CD14-positive monocyte (primary cell): ENCODE measurements at regions not wholly inside any gene's neighbourhood (a gene's known extent, or its start where the extent isn't known, plus 50 kb on each side); places are given as distances from the start of the nearest gene placed in this dataset.

Source experiments
- DNase-seq, 3 donors: peaks; one replicate each; pipeline ENCODE4 v3.0.0-alpha.2; 2011 to 2022
- H2AFZ ChIP-seq: 2 replicates; pipeline ENCODE4 v1.6.0; 2012; ENCODE audit warnings: mild to moderate bottlenecking, low read depth, low read length, inconsistent platforms; ENCODE audit not compliant: insufficient read depth, poor library complexity, severe bottlenecking
- H3K27ac ChIP-seq, 2 donors: 1 replicate in 1 of 2; 2 replicates in 1 of 2; pipeline ENCODE4 v1.5.1; 2012 to 2013; ENCODE audit warnings: low read length in 2 of 2, control low read depth in 1 of 2, inconsistent platforms in 1 of 2, low read depth in 1 of 2, mild to moderate bottlenecking in 1 of 2
- H3K27me3 ChIP-seq, 2 donors: one replicate each; pipeline versions ENCODE4 v1.6.0 to v1.6.1; 2011 to 2013; ENCODE audit warnings: low read length in 2 of 2; ENCODE audit not compliant: control insufficient read depth in 2 of 2, insufficient read depth in 2 of 2
- H3K36me3 ChIP-seq, 2 donors: replicated peaks in 1 of 2; 1 replicate in 1 of 2; 2 replicates in 1 of 2; pipeline versions ENCODE4 v1.5.1 to v1.6.1; 2012 to 2013; ENCODE audit warnings: low read length in 2 of 2, control low read depth in 1 of 2, inconsistent platforms in 1 of 2, mild to moderate bottlenecking in 1 of 2; ENCODE audit not compliant: insufficient read depth in 2 of 2, control insufficient read depth in 1 of 2
- H3K4me1 ChIP-seq, 2 donors: 1 replicate in 1 of 2; 2 replicates in 1 of 2; pipeline versions ENCODE4 v1.5.1 to v1.6.1; 2012 to 2013; ENCODE audit warnings: low read length in 2 of 2, control low read depth in 1 of 2, inconsistent platforms in 1 of 2, mild to moderate bottlenecking in 1 of 2, moderate library complexity in 1 of 2; ENCODE audit not compliant: insufficient read depth in 2 of 2, control insufficient read depth in 1 of 2
- H3K4me2 ChIP-seq: replicated peaks from 2 replicates; pipeline ENCODE3; 2012; ENCODE audit warnings: low read length, moderate library complexity, mild to moderate bottlenecking; ENCODE audit not compliant: poor library complexity, severe bottlenecking; ENCODE audit errors: extremely low read depth
- H3K4me3 ChIP-seq, 3 experiments: fragments of 200-600 bp in 1 of 3; sonication (generic) in 1 of 3; replicated peaks in 1 of 3; 1 replicate in 2 of 3; 2 replicates in 1 of 3; pipeline ENCODE4 v1.5.1; 2011 to 2013; ENCODE audit warnings: low read length in 3 of 3, mild to moderate bottlenecking in 3 of 3, control low read depth in 2 of 3, low read depth in 2 of 3, inconsistent platforms in 1 of 3, moderate library complexity in 1 of 3
- H3K79me2 ChIP-seq: 2 replicates; pipeline ENCODE4 v1.6.0; 2012; ENCODE audit warnings: mild to moderate bottlenecking, control low read depth, inconsistent platforms, low read length, moderate library complexity; ENCODE audit not compliant: insufficient read depth
- H3K9ac ChIP-seq: 2 replicates; pipeline ENCODE4 v1.6.0; 2017; ENCODE audit warnings: low read length, mild to moderate bottlenecking; ENCODE audit not compliant: insufficient read depth, poor library complexity, severe bottlenecking
- H3K9me3 ChIP-seq, 2 donors: replicated peaks in 1 of 2; 1 replicate in 1 of 2; 2 replicates in 1 of 2; pipeline versions ENCODE4 v1.5.1 to v1.6.1; 2012 to 2013; ENCODE audit warnings: low read length in 2 of 2, control low read depth in 1 of 2; ENCODE audit not compliant: control insufficient read depth in 1 of 2, insufficient read depth in 1 of 2
- H4K20me1 ChIP-seq: 2 replicates; pipeline ENCODE4 v1.6.0; 2012; ENCODE audit warnings: mild to moderate bottlenecking, low read length, control low read depth, moderate library complexity; ENCODE audit not compliant: insufficient read depth
- H3K27ac Mint-ChIP-seq, 7 donors: one replicate each; pipeline ENCODE4 v1.8.0; 2020; ENCODE audit warnings: mild to moderate bottlenecking in 7 of 7, mixed read lengths in 7 of 7, moderate library complexity in 6 of 7, inconsistent platforms in 2 of 7
- H3K27me3 Mint-ChIP-seq, 3 donors: one replicate each; pipeline ENCODE4 v1.8.0; 2021 to 2022; ENCODE audit warnings: low read depth in 3 of 3, mild to moderate bottlenecking in 3 of 3, mixed read lengths in 3 of 3, moderate library complexity in 3 of 3, inconsistent platforms in 1 of 3
- H3K36me3 Mint-ChIP-seq, 2 donors: one replicate each; pipeline ENCODE4 v1.8.0; 2020; ENCODE audit warnings: mixed read lengths in 2 of 2, inconsistent platforms in 1 of 2, mild to moderate bottlenecking in 1 of 2
- H3K4me1 Mint-ChIP-seq: one replicate; pipeline ENCODE4 v1.8.0; 2020; ENCODE audit warnings: mild to moderate bottlenecking, mixed read lengths
- H3K4me3 Mint-ChIP-seq, 2 donors: one replicate each; pipeline ENCODE4 v1.8.0; 2020; ENCODE audit warnings: mild to moderate bottlenecking in 2 of 2, mixed read lengths in 2 of 2, moderate library complexity in 1 of 2
- H3K9me3 Mint-ChIP-seq, 7 donors: one replicate each; pipeline ENCODE4 v1.8.0; 2020 to 2022; ENCODE audit warnings: mixed read lengths in 7 of 7, mild to moderate bottlenecking in 6 of 7, moderate library complexity in 6 of 7, inconsistent platforms in 2 of 7
- CTCF ChIP-seq: fragments of 200-600 bp; IDR thresholded peaks from one replicate; pipeline ENCODE4 v1.8.0; 2022; ENCODE audit warnings: antibody characterized with exemption, mild to moderate bottlenecking
- WGBS: methylation state at CpG from one replicate; pipeline ENCODE4 v1.1.5; 2013; ENCODE audit warnings: missing lambda C conversion rate; ENCODE audit not compliant: insufficient coverage; 5-methylcytosine and 5-hydroxymethylcytosine counted together
- intact Hi-C, 2 donors: fragments of 100-400 bp; cut with micrococcal nuclease; formaldehyde crosslinking; loops; one replicate each; pipeline versions ENCODE4 v1.15.0 to v1.15.1; 2023

- Histone ChIP-seq H3K27ac (no peak overlapping the region), H3K36me3 (no peaks in the 10 kb centered on the region), H3K4me1 (no peaks in the 10 kb centered on the region), H3K4me2 (no peak overlapping the region), H3K27me3 (no peaks in the 10 kb centered on the region), H3K79me2 (no peaks in the 10 kb centered on the region), H3K9me3 (peaks cover 0 to 5% of the 10 kb centered on the region in 2 donors), H4K20me1 (no peaks in the 10 kb centered on the region), H2AFZ (no peak overlapping the region), H3K9ac (no peak overlapping the region), H3K4me3 (no peak overlapping the region)
- DNase-seq, result no peak
- no peaks in the 10 kb centered on the region for H3K4me1 Mint-ChIP-seq
- no peak overlapping the region for H3K4me3 Mint-ChIP-seq
- no peaks in the 10 kb centered on the region for H3K27me3 Mint-ChIP-seq
- intact Hi-C loops, result no loop called here
- no peaks in the 10 kb centered on the region for H3K36me3 Mint-ChIP-seq
- H3K9me3 Mint-ChIP-seq, result peaks cover 0 to 3% (median 0%) of the 10 kb centered on the region in 7 donors
- TF ChIP-seq CTCF, result no peak
- no peak overlapping the region for H3K27ac Mint-ChIP-seq
These were observed 172.9 kb upstream of the SOX11 start for GRCh38 chr2:5519286-5519685.

- WGBS, result 54% methylated on average over 2 of the region's 7 CpGs
- intact Hi-C loops, result no loop called here
- Histone ChIP-seq H3K4me1 (no peaks in the 10 kb centered on the region), H3K9me3 (peaks cover 0 to 5% of the 10 kb centered on the region in 2 donors), H3K27ac (no peak overlapping the region), H3K4me2 (no peak overlapping the region), H3K4me3 (no peak overlapping the region), H3K9ac (no peak overlapping the region), H3K27me3 (no peaks in the 10 kb centered on the region), H2AFZ (no peak overlapping the region), H3K36me3 (no peaks in the 10 kb centered on the region), H3K79me2 (no peaks in the 10 kb centered on the region), H4K20me1 (no peaks in the 10 kb centered on the region)
- no peaks in the 10 kb centered on the region for H3K4me1 Mint-ChIP-seq
- H3K9me3 Mint-ChIP-seq, result peaks cover 0 to 3% (median 0%) of the 10 kb centered on the region in 7 donors
- no peak overlapping the region for H3K27ac Mint-ChIP-seq
- no peak for TF ChIP-seq CTCF
- no peaks in the 10 kb centered on the region for H3K36me3 Mint-ChIP-seq
- no peak overlapping the region for H3K4me3 Mint-ChIP-seq
- no peak for DNase-seq
- no peaks in the 10 kb centered on the region for H3K27me3 Mint-ChIP-seq
These were observed 171.7 kb upstream of the SOX11 start for GRCh38 chr2:5520463-5520972.
